Vagina (tissue), 2 donors: ENCODE measurements at regions not wholly inside any gene's neighbourhood (a gene's known extent, or its start where the extent isn't known, plus 50 kb on each side); places are given as distances from the start of the nearest gene placed in this dataset.

Source experiments
- DNase-seq, 2 donors: peaks; one replicate each; pipeline ENCODE4 v3.0.0-alpha.2; 2017; ENCODE audit errors: extremely low spot score in 2 of 2
- H3K27ac ChIP-seq: fragments of 200-600 bp; sonication (generic); one replicate; pipeline ENCODE4 v1.5.1; 2019
- H3K27me3 ChIP-seq: fragments of 200-600 bp; sonication (generic); one replicate; pipeline ENCODE4 v1.5.1; 2019
- H3K36me3 ChIP-seq, 2 donors: fragments of 200-600 bp; sonication (generic); one replicate each; pipeline ENCODE4 v1.5.1; 2017 to 2019
- H3K4me1 ChIP-seq: fragments of 200-600 bp; sonication (generic); one replicate; pipeline ENCODE4 v1.5.1; 2019
- H3K4me3 ChIP-seq, 2 donors: fragments of 200-600 bp; sonication (generic); 1 replicate in 1 of 2; 2 replicates in 1 of 2; pipeline ENCODE4 v1.5.1; 2016 to 2019
- H3K9me3 ChIP-seq: fragments of 200-600 bp; sonication (generic); one replicate; pipeline ENCODE4 v1.5.1; 2019
- CTCF ChIP-seq, 3 experiments: fragments of 450-650 bp in 2 of 3; fragments of 200-600 bp in 1 of 3; sonication (generic) in 1 of 3; IDR thresholded peaks; one replicate each; pipeline ENCODE4 v1.5.1; 2017 to 2019; ENCODE audit warnings: antibody characterized with exemption in 3 of 3, mild to moderate bottlenecking in 2 of 3, moderate library complexity in 2 of 3
- POLR2A ChIP-seq, 2 donors: fragments of 450-650 bp; IDR thresholded peaks; one replicate each; pipeline ENCODE4 v1.6.1; 2017; ENCODE audit warnings: antibody characterized with exemption in 2 of 2, mild to moderate bottlenecking in 2 of 2, moderate library complexity in 2 of 2
- POLR2AphosphoS5 ChIP-seq, 2 donors: sonication (generic); formaldehyde crosslinking; IDR thresholded peaks; one replicate each; pipeline ENCODE4 v1.9.0; 2017; ENCODE audit warnings: antibody characterized with exemption in 2 of 2, mild to moderate bottlenecking in 2 of 2, low read depth in 1 of 2; ENCODE audit not compliant: insufficient read depth in 1 of 2
- intact Hi-C: fragments of 100-400 bp; cut with DNase I; formaldehyde crosslinking; loops from one replicate; pipeline ENCODE4 v1.15.1; 2023

GRCh38 chr6:119801056-119801455, 451.5 kb upstream of the MAN1A1 start:
- Histone ChIP-seq H3K27me3 (no peaks in the 10 kb centered on the region), H3K4me1 (no peaks in the 10 kb centered on the region), H3K36me3 (no peaks in the 10 kb centered on the region), H3K27ac (no peak overlapping the region), H3K9me3 (no peaks in the 10 kb centered on the region), H3K4me3 (no peak overlapping the region)
- intact Hi-C loops, result no loop called here
- no peak for DNase-seq
- TF ChIP-seq POLR2A (IDR thresholded peaks at IDR 0.05), result no peak
- TF ChIP-seq CTCF (IDR thresholded peaks at IDR 0.05), result no peak
- no peak for TF ChIP-seq POLR2AphosphoS5 (IDR thresholded peaks at IDR 0.05; ENCODE audit: insufficient read depth in 1 of 2, low read depth in 1 of 2)

GRCh38 chr6:119800526-119800925, 451.0 kb upstream of the MAN1A1 start:
- Histone ChIP-seq H3K4me1 (no peaks in the 10 kb centered on the region), H3K27me3 (no peaks in the 10 kb centered on the region), H3K27ac (no peak overlapping the region), H3K9me3 (no peaks in the 10 kb centered on the region), H3K4me3 (no peak overlapping the region), H3K36me3 (no peaks in the 10 kb centered on the region)
- no peak for DNase-seq
- no peak for TF ChIP-seq POLR2AphosphoS5 (IDR thresholded peaks at IDR 0.05; ENCODE audit: insufficient read depth in 1 of 2, low read depth in 1 of 2)
- TF ChIP-seq CTCF (IDR thresholded peaks at IDR 0.05), result no peak
- no peak for TF ChIP-seq POLR2A (IDR thresholded peaks at IDR 0.05)
- intact Hi-C loops, result no loop called here

GRCh38 chr6:119799596-119800509, 450.3 kb upstream of the MAN1A1 start:
- H3K4me1 ChIP-seq, result no peaks in the 10 kb centered on the region
- no peaks in the 10 kb centered on the region for H3K36me3 ChIP-seq
- H3K27me3 ChIP-seq, result no peaks in the 10 kb centered on the region
- no peak overlapping the region for H3K4me3 ChIP-seq
- no peaks in the 10 kb centered on the region for H3K9me3 ChIP-seq
- DNase-seq, result no peak
- intact Hi-C loops, result no loop called here
- TF ChIP-seq POLR2AphosphoS5 (IDR thresholded peaks at IDR 0.05; ENCODE audit: insufficient read depth in 1 of 2, low read depth in 1 of 2), result no peak
- H3K27ac ChIP-seq, result no peak overlapping the region

- Histone ChIP-seq H3K4me1 (no peaks in the 10 kb centered on the region), H3K36me3 (no peaks in the 10 kb centered on the region), H3K27ac (no peak overlapping the region), H3K27me3 (no peaks in the 10 kb centered on the region), H3K4me3 (no peak overlapping the region), H3K9me3 (no peaks in the 10 kb centered on the region)
- no peak for DNase-seq
- intact Hi-C loops, result no loop called here
- no peak for TF ChIP-seq POLR2AphosphoS5 (IDR thresholded peaks at IDR 0.05; ENCODE audit: insufficient read depth in 1 of 2, low read depth in 1 of 2)
- TF ChIP-seq POLR2A (IDR thresholded peaks at IDR 0.05), result no peak
- TF ChIP-seq CTCF (IDR thresholded peaks at IDR 0.05), result no peak
Observed at GRCh38 chr6:119791736-119792135, 442.2 kb upstream of the MAN1A1 start.

GRCh38 chr6:119781365-119781764, 431.8 kb upstream of the MAN1A1 start:
- Histone ChIP-seq H3K27ac (no peak overlapping the region), H3K4me3 (no peak overlapping the region), H3K9me3 (no peaks in the 10 kb centered on the region), H3K36me3 (no peaks in the 10 kb centered on the region), H3K27me3 (no peaks in the 10 kb centered on the region), H3K4me1 (no peaks in the 10 kb centered on the region)
- DNase-seq, result no peak
- TF ChIP-seq POLR2AphosphoS5 (IDR thresholded peaks at IDR 0.05; ENCODE audit: insufficient read depth in 1 of 2, low read depth in 1 of 2) (no peak), POLR2A (IDR thresholded peaks at IDR 0.05) (no peak), CTCF (IDR thresholded peaks at IDR 0.05) (no peak)
- intact Hi-C loops, result no loop called here
